HCT116 (cell line): ENCODE measurements at regions not wholly inside any gene's neighbourhood (a gene's known extent, or its start where the extent isn't known, plus 50 kb on each side); places are given as distances from the start of the nearest gene placed in this dataset.

Experiments
- ATAC-seq: fragments of 200-7000 bp; cut with Tn5 transposase; 2 replicates; pipeline ENCODE4 v1.9.1; 2020; ENCODE audit warnings: mild to moderate bottlenecking, moderate library complexity
- BruUV-seq: library from RNA; stranded (reverse); fragments of 400-500 nt; replicated peaks from 2 replicates; lab custom pipeline; 2021; lab: Mats Ljungman, UMichigan
- CTCF ChIA-PET: fragments of 300-600 bp; sonication (Branson Sonifier 250); formaldehyde crosslinking; loops from one replicate; lab custom pipeline; 2021; ENCODE audit warnings: antibody characterized with exemption; lab: Charles Lee
- POLR2A ChIA-PET: fragments of 300-600, 350-600 bp; sonication (Branson Sonifier 250); formaldehyde crosslinking; loops from one replicate; lab custom pipeline; 2021; ENCODE audit warnings: antibody characterized with exemption; lab: Charles Lee
- RAD21 ChIA-PET, 2 experiments: fragments of 300-600 bp; sonication (Branson Sonifier 250); formaldehyde crosslinking; loops; one replicate each; lab custom pipeline; 2023; ENCODE audit warnings: low total read pairs in 2 of 2; ENCODE audit not compliant: uncharacterized antibody in 2 of 2, unreplicated experiment in 2 of 2, low non-redundant PET in 1 of 2; lab: Charles Lee
- DNase-seq: peaks from one replicate; pipeline ENCODE4 v3.0.0-alpha.2; 2010; ENCODE audit warnings: low read depth, low spot score
- H2AFZ ChIP-seq: fragments of 200-600 bp; shearing (Covaris generic), sonication (generic); 2 replicates; pipeline ENCODE4 v1.6.1; 2017; ENCODE audit warnings: low read depth, mixed run types, mixed read lengths, antibody characterized with exemption, low read length; ENCODE audit not compliant: poor library complexity, severe bottlenecking
- H3K27ac ChIP-seq: 2 replicates; pipeline ENCODE4 v1.5.1; 2012; ENCODE audit warnings: low read depth, low read length
- H3K27me3 ChIP-seq: fragments of 200-600 bp; sonication (generic); 2 replicates; pipeline ENCODE4 v1.6.1; 2016; ENCODE audit warnings: mixed run types, low read length, mixed read lengths; ENCODE audit not compliant: insufficient read depth
- H3K36me3 ChIP-seq, 2 experiments: fragments of 200-500 bp in 1 of 2; fragments of 200-600 bp in 1 of 2; sonication (Bioruptor generic) in 1 of 2; sonication (generic) in 1 of 2; 2 replicates each; pipeline versions ENCODE4 v1.5.1 to v1.6.1; 2014 to 2016; ENCODE audit warnings: low read length in 2 of 2, inconsistent platforms in 1 of 2, mixed read lengths in 1 of 2, mixed run types in 1 of 2; ENCODE audit not compliant: insufficient read depth in 2 of 2, control insufficient read depth in 1 of 2
- H3K4me1 ChIP-seq, 2 experiments: fragments of 200-600 bp in 1 of 2; sonication (generic) in 1 of 2; 2 replicates each; pipeline versions ENCODE4 v1.5.1 to v1.6.1; 2012 to 2017; ENCODE audit warnings: low read length in 2 of 2, inconsistent platforms in 1 of 2, mild to moderate bottlenecking in 1 of 2, mixed read lengths in 1 of 2, mixed run types in 1 of 2, moderate library complexity in 1 of 2; ENCODE audit not compliant: insufficient read depth in 2 of 2, control insufficient read depth in 1 of 2
- H3K4me2 ChIP-seq: fragments of 200-600 bp; sonication (generic); 2 replicates; pipeline ENCODE4 v1.6.1; 2017; ENCODE audit warnings: mixed run types, low read length, mixed read lengths
- H3K4me3 ChIP-seq, 2 experiments: fragments of 200-600 bp in 1 of 2; sonication (generic) in 1 of 2; replicated peaks in 1 of 2; 2 replicates each; pipeline ENCODE4 v1.5.1; 2011 to 2016; ENCODE audit warnings: low read length in 2 of 2, control low read depth in 1 of 2, low read depth in 1 of 2, mild to moderate bottlenecking in 1 of 2, mixed read lengths in 1 of 2, mixed run types in 1 of 2
- H3K79me2 ChIP-seq: fragments of 200-600 bp; sonication (generic); 2 replicates; pipeline ENCODE4 v1.6.1; 2017; ENCODE audit warnings: mild to moderate bottlenecking, mixed run types, low read length, moderate library complexity, mixed read lengths; ENCODE audit not compliant: insufficient read depth
- H3K9ac ChIP-seq: fragments of 200-600 bp; sonication (generic); 2 replicates; pipeline ENCODE4 v1.6.1; 2016; ENCODE audit warnings: low read length, mixed read lengths
- H3K9me2 ChIP-seq: fragments of 200-600 bp; sonication (generic), shearing (Covaris generic); 2 replicates; pipeline ENCODE4 v1.6.1; 2017; ENCODE audit warnings: mixed run types, mild to moderate bottlenecking, moderate library complexity; ENCODE audit not compliant: insufficient read depth
- H3K9me3 ChIP-seq, 2 experiments: fragments of 200-500 bp in 1 of 2; fragments of 200-600 bp in 1 of 2; sonication (Bioruptor generic) in 1 of 2; sonication (generic) in 1 of 2; 2 replicates each; pipeline ENCODE4 v1.6.1; 2014 to 2017; ENCODE audit warnings: low read length in 2 of 2, mixed read lengths in 2 of 2, inconsistent platforms in 1 of 2, low read depth in 1 of 2, mild to moderate bottlenecking in 1 of 2, mixed run types in 1 of 2, moderate library complexity in 1 of 2; ENCODE audit not compliant: control insufficient read depth in 1 of 2, insufficient read depth in 1 of 2
- H4K20me1 ChIP-seq: fragments of 200-600 bp; sonication (generic), shearing (Covaris generic); 2 replicates; pipeline ENCODE4 v1.6.1; 2017; ENCODE audit warnings: mixed run types, mild to moderate bottlenecking, moderate library complexity; ENCODE audit not compliant: insufficient read depth
- CBX3 ChIP-seq: IDR thresholded peaks from 2 replicates; pipeline ENCODE4 v1.6.1; 2012; ENCODE audit warnings: low read depth
- CEBPB ChIP-seq: IDR thresholded peaks from 2 replicates; pipeline ENCODE4 v1.6.1; 2012; ENCODE audit warnings: low read depth
- CTCF ChIP-seq, 3 experiments: fragments of 200-600 bp in 1 of 3; sonication (generic) in 1 of 3; IDR thresholded peaks in 2 of 3; conservative IDR thresholded peaks in 1 of 3; 2 replicates each; pipeline ENCODE4 v1.5.1; 2012 to 2017; ENCODE audit warnings: low read depth in 2 of 3, low read length in 2 of 3, antibody characterized with exemption in 1 of 3, borderline replicate concordance in 1 of 3, control low read depth in 1 of 3, mild to moderate bottlenecking in 1 of 3, mixed read lengths in 1 of 3, mixed run types in 1 of 3, moderate library complexity in 1 of 3; ENCODE audit not compliant: insufficient read depth in 1 of 3
- EGR1 ChIP-seq: IDR thresholded peaks from 2 replicates; pipeline ENCODE4 v1.6.1; 2012; ENCODE audit warnings: low read depth
- ELF1 ChIP-seq: IDR thresholded peaks from 2 replicates; pipeline ENCODE4 v1.6.1; 2012; ENCODE audit warnings: low read depth, borderline replicate concordance
- EZH2 ChIP-seq: fragments of 200-600 bp; sonication (generic); IDR thresholded peaks from 2 replicates; pipeline ENCODE4 v1.6.1; 2017; ENCODE audit warnings: antibody characterized with exemption, mixed run types
- EZH2phosphoT487 ChIP-seq: fragments of 200-600 bp; IDR thresholded peaks from 2 replicates; pipeline ENCODE4 v1.6.1; 2018; ENCODE audit warnings: antibody characterized with exemption, borderline replicate concordance
- FOSL1 ChIP-seq: IDR thresholded peaks from 2 replicates; pipeline ENCODE4 v1.6.1; 2012; ENCODE audit warnings: low read depth
- JUND ChIP-seq: IDR thresholded peaks from 2 replicates; pipeline ENCODE4 v1.6.1; 2012
- RAD21 ChIP-seq: IDR thresholded peaks from 2 replicates; pipeline ENCODE4 v1.6.1; 2012; ENCODE audit warnings: low read depth, mild to moderate bottlenecking
- REST ChIP-seq: IDR thresholded peaks from 2 replicates; pipeline ENCODE4 v1.6.1; 2012; ENCODE audit warnings: low read depth
- SRF ChIP-seq: IDR thresholded peaks from 2 replicates; pipeline ENCODE4 v1.6.1; 2012; ENCODE audit warnings: low read depth
- TCF7L2 ChIP-seq: IDR thresholded peaks from 2 replicates; pipeline ENCODE4 v1.7.0; 2011; ENCODE audit warnings: borderline replicate concordance, inconsistent platforms; ENCODE audit not compliant: insufficient read depth, insufficient read length; ENCODE audit errors: extremely low read depth
- YY1 ChIP-seq: IDR thresholded peaks from 2 replicates; pipeline ENCODE4 v1.6.1; 2011; ENCODE audit warnings: low read length, low read depth, moderate library complexity, mild to moderate bottlenecking; ENCODE audit not compliant: insufficient replicate concordance; ENCODE audit errors: extremely low read depth
- ZFX ChIP-seq: fragments of 450-650 bp; IDR thresholded peaks from 2 replicates; pipeline ENCODE4 v1.6.1; 2017
- ZNF274 ChIP-seq: fragments of 200-500 bp; sonication (Bioruptor generic); IDR thresholded peaks from 2 replicates; pipeline ENCODE4 v1.6.1; 2014; ENCODE audit warnings: mild to moderate bottlenecking, low read depth, low read length, inconsistent platforms
- intact Hi-C: fragments of 100-400 bp; cut with micrococcal nuclease; formaldehyde crosslinking; loops from 2 replicates; pipeline ENCODE4 v1.10.0; 2022
- TF ChIP-seq, protein P1 (sequence below): IDR thresholded peaks from 2 replicates; pipeline ENCODE4 v1.6.1; 2012
- TF ChIP-seq, protein P2 (sequence below): IDR thresholded peaks from 2 replicates; pipeline ENCODE4 v1.6.1; 2011; ENCODE audit warnings: mild to moderate bottlenecking, low read length, moderate library complexity; ENCODE audit not compliant: insufficient replicate concordance; ENCODE audit errors: extremely low read depth

- CTCF ChIA-PET = no interaction called here
- Histone ChIP-seq H3K9me3 (no peaks in the 10 kb centered on the region), H3K9ac (no peak overlapping the region), H3K27ac (no peak overlapping the region), H3K4me2 (no peak overlapping the region), H4K20me1 (no peaks in the 10 kb centered on the region), H3K4me1 (peaks cover 0 to 13% of the 10 kb centered on the region in 2 experiments), H3K27me3 (peaks cover 28% of the 10 kb centered on the region), H3K4me3 (no peak overlapping the region), H3K9me2 (no peaks in the 10 kb centered on the region), H2AFZ (no peak overlapping the region), H3K36me3 (no peaks in the 10 kb centered on the region), H3K79me2 (no peaks in the 10 kb centered on the region)
- no peak; the same call in 1 of the 2 replicates for ATAC-seq
- intact Hi-C loops = no loop called here
- RAD21 ChIA-PET = no interaction called here
- POLR2A ChIA-PET = no interaction called here
- BruUV-seq = no TSS peak
- TF ChIP-seq ZNF274 (no peak), EGR1 (no peak), EZH2 (no peak), EZH2phosphoT487 (no peak), CEBPB (no peak), CTCF (IDR thresholded peaks at IDR 0.05 in 2 of 3, conservative IDR thresholded peaks at IDR 0.05 in 1 of 3; ENCODE audit: borderline replicate concordance in 1 of 3, insufficient read depth in 1 of 3, low read depth in 2 of 3, low read length in 2 of 3) (no peak), ZFX (no peak), TCF7L2 (no peak), ELF1 (no peak), CBX3 (no peak), FOSL1 (no peak), JUND (no peak), SRF (no peak), RAD21 (no peak), REST (no peak), YY1 (no peak)
- TF ChIP-seq, protein P1, sequence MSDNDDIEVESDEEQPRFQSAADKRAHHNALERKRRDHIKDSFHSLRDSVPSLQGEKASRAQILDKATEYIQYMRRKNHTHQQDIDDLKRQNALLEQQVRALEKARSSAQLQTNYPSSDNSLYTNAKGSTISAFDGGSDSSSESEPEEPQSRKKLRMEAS = no peak
- TF ChIP-seq, protein P2, sequence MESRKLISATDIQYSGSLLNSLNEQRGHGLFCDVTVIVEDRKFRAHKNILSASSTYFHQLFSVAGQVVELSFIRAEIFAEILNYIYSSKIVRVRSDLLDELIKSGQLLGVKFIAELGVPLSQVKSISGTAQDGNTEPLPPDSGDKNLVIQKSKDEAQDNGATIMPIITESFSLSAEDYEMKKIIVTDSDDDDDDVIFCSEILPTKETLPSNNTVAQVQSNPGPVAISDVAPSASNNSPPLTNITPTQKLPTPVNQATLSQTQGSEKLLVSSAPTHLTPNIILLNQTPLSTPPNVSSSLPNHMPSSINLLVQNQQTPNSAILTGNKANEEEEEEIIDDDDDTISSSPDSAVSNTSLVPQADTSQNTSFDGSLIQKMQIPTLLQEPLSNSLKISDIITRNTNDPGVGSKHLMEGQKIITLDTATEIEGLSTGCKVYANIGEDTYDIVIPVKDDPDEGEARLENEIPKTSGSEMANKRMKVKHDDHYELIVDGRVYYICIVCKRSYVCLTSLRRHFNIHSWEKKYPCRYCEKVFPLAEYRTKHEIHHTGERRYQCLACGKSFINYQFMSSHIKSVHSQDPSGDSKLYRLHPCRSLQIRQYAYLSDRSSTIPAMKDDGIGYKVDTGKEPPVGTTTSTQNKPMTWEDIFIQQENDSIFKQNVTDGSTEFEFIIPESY = no peak
- DNase-seq = no peak
Observed at GRCh38 chr9:38145526-38146053, 76.6 kb upstream of the SHB start.
